Activated T-helper 2 cell treated with anti-CD3 and anti-CD28 coated beads, Interferon-gamma antibody, Interleukin-2, Interleukin-4, amounts not matched to agents 10 μg/mL and 5 μg/mL and 100 μg/mL, durations not matched to agents 14 hours and 24 hours and 36 hours (primary cell): ENCODE measurements at regions not wholly inside any gene's neighbourhood (a gene's known extent, or its start where the extent isn't known, plus 50 kb on each side); places are given as distances from the start of the nearest gene placed in this dataset.

Experiments used
- DNase-seq: peaks from one replicate; pipeline ENCODE4 v3.0.0; 2021; ENCODE audit warnings: low spot score
- H3K27ac Mint-ChIP-seq: one replicate; pipeline ENCODE4 v1.8.0; 2021; ENCODE audit warnings: mixed read lengths
- H3K27me3 Mint-ChIP-seq: one replicate; pipeline ENCODE4 v1.8.0; 2021; ENCODE audit warnings: low read depth, mixed read lengths
- H3K36me3 Mint-ChIP-seq: one replicate; pipeline ENCODE4 v1.8.0; 2021; ENCODE audit warnings: low read depth, mixed read lengths
- H3K4me1 Mint-ChIP-seq: one replicate; pipeline ENCODE4 v1.8.0; 2021; ENCODE audit warnings: low read depth, mixed read lengths
- H3K4me3 Mint-ChIP-seq: one replicate; pipeline ENCODE4 v1.8.0; 2021; ENCODE audit warnings: low read depth, mild to moderate bottlenecking, moderate library complexity, mixed read lengths
- H3K9me3 Mint-ChIP-seq: one replicate; pipeline ENCODE4 v1.8.0; 2021; ENCODE audit warnings: mixed read lengths
- intact Hi-C: fragments of 100-400 bp; cut with micrococcal nuclease; formaldehyde crosslinking; loops from one replicate; pipeline ENCODE4 v1.15.1; 2023

GRCh38 chr22:27407369-27407985 lies 394.1 kb downstream of the MN1 start:
- no peak overlapping the region for H3K27ac Mint-ChIP-seq
- intact Hi-C loops = no loop called here
- H3K4me3 Mint-ChIP-seq = no peak overlapping the region
- no peaks in the 10 kb centered on the region for H3K27me3 Mint-ChIP-seq
- no peaks in the 10 kb centered on the region for H3K4me1 Mint-ChIP-seq
- no peak for DNase-seq
- H3K36me3 Mint-ChIP-seq = no peaks in the 10 kb centered on the region
- H3K9me3 Mint-ChIP-seq = no peaks in the 10 kb centered on the region

- no peak for DNase-seq
- H3K9me3 Mint-ChIP-seq = no peaks in the 10 kb centered on the region
- no peaks in the 10 kb centered on the region for H3K27me3 Mint-ChIP-seq
- intact Hi-C loops = no loop called here
- no peak overlapping the region for H3K4me3 Mint-ChIP-seq
- no peak overlapping the region for H3K27ac Mint-ChIP-seq
- no peaks in the 10 kb centered on the region for H3K36me3 Mint-ChIP-seq
- no peaks in the 10 kb centered on the region for H3K4me1 Mint-ChIP-seq
These were observed 393.5 kb downstream of the MN1 start for GRCh38 chr22:27408068-27408467.

DNA sequence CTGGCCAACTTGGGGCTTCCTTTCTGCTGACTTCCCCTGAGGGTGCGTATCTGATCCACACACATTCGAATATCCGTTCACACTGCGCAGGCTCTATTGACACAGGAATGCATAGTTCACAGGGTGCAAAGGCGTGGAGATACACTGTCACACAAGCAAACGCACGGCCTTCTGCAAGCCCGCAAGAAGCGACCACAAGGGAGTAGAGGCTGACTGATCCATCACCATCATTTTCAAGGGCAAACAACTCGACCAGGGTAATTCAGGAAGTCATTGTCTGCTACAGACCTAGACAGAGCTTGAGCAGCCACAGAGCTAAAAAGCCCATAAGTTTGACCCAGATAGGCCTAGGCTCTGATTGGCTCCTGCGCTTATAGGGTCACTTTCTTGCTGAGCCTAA lies 392.3 kb downstream of the MN1 start:
- Mint-ChIP-seq H3K27ac (no peak overlapping the region), H3K4me3 (no peak overlapping the region), H3K4me1 (no peaks in the 10 kb centered on the region), H3K36me3 (no peaks in the 10 kb centered on the region), H3K9me3 (no peaks in the 10 kb centered on the region), H3K27me3 (no peaks in the 10 kb centered on the region)
- no peak for DNase-seq
- intact Hi-C loops = no loop called here

DNA sequence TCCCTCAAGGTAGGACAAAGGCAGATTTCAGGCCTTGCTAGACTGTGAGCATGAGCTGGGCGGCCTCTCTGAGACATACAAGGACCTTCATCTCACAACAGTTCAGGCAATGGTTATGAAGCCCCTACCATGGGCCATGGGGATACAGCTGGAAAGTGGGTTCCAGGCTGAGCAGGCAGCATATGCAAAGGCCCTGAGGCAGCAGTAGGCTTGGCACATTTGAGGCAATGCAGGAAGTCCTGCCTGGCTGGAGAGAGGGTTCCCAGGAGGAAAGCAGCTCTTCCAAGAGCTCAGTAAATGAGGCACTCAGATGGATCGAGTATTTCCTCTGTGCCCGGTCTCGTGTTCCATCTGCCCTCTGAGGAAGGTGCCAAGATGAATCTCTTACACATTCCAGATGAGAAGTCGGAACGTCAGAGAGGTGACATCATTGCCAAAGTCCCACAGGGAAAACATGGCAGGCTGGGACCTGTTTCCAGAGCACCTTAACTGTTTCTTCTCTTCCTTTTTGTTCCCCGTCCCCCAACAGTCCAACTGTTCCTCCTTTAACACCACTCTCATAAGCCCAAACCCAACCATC lies 388.6 kb downstream of the MN1 start:
- intact Hi-C loops = no loop called here
- Mint-ChIP-seq H3K27me3 (no peaks in the 10 kb centered on the region), H3K4me3 (no peak overlapping the region), H3K4me1 (no peaks in the 10 kb centered on the region), H3K27ac (no peak overlapping the region), H3K36me3 (no peaks in the 10 kb centered on the region), H3K9me3 (no peaks in the 10 kb centered on the region)
- DNase-seq = no peak

GRCh38 chr22:27413702-27414101 lies 387.9 kb downstream of the MN1 start:
- intact Hi-C loops = no loop called here
- Mint-ChIP-seq H3K27me3 (no peaks in the 10 kb centered on the region), H3K36me3 (no peaks in the 10 kb centered on the region), H3K27ac (no peak overlapping the region), H3K4me3 (no peak overlapping the region), H3K4me1 (no peaks in the 10 kb centered on the region), H3K9me3 (no peaks in the 10 kb centered on the region)
- DNase-seq = no peak

GRCh38 chr22:27416511-27417420 lies 384.8 kb downstream of the MN1 start:
- no peaks in the 10 kb centered on the region for H3K9me3 Mint-ChIP-seq
- no peak overlapping the region for H3K4me3 Mint-ChIP-seq
- H3K4me1 Mint-ChIP-seq = no peaks in the 10 kb centered on the region
- intact Hi-C loops = no loop called here
- no peak overlapping the region for H3K27ac Mint-ChIP-seq
- peaks cover 11% of the 10 kb centered on the region for H3K27me3 Mint-ChIP-seq
- no peaks in the 10 kb centered on the region for H3K36me3 Mint-ChIP-seq
- no peak for DNase-seq

GRCh38 chr22:27417421-27417814 lies 384.1 kb downstream of the MN1 start:
- Mint-ChIP-seq H3K27ac (no peak overlapping the region), H3K27me3 (peaks cover 11% of the 10 kb centered on the region), H3K9me3 (no peaks in the 10 kb centered on the region), H3K4me1 (no peaks in the 10 kb centered on the region), H3K4me3 (no peak overlapping the region), H3K36me3 (no peaks in the 10 kb centered on the region)
- intact Hi-C loops = no loop called here
- DNase-seq = no peak

- Mint-ChIP-seq H3K9me3 (no peaks in the 10 kb centered on the region), H3K4me3 (no peak overlapping the region), H3K27me3 (peaks cover 11% of the 10 kb centered on the region), H3K27ac (no peak overlapping the region), H3K36me3 (no peaks in the 10 kb centered on the region), H3K4me1 (no peaks in the 10 kb centered on the region)
- DNase-seq = no peak
- intact Hi-C loops = no loop called here
These were observed 383.3 kb downstream of the MN1 start for GRCh38 chr22:27418261-27418660.

- Mint-ChIP-seq H3K27ac (no peak overlapping the region), H3K4me3 (no peak overlapping the region), H3K9me3 (no peaks in the 10 kb centered on the region), H3K36me3 (no peaks in the 10 kb centered on the region), H3K4me1 (no peaks in the 10 kb centered on the region), H3K27me3 (peaks cover 11% of the 10 kb centered on the region)
- DNase-seq = no peak
- intact Hi-C loops = no loop called here
These were observed 382.1 kb downstream of the MN1 start for GRCh38 chr22:27419473-27419872.

DNA sequence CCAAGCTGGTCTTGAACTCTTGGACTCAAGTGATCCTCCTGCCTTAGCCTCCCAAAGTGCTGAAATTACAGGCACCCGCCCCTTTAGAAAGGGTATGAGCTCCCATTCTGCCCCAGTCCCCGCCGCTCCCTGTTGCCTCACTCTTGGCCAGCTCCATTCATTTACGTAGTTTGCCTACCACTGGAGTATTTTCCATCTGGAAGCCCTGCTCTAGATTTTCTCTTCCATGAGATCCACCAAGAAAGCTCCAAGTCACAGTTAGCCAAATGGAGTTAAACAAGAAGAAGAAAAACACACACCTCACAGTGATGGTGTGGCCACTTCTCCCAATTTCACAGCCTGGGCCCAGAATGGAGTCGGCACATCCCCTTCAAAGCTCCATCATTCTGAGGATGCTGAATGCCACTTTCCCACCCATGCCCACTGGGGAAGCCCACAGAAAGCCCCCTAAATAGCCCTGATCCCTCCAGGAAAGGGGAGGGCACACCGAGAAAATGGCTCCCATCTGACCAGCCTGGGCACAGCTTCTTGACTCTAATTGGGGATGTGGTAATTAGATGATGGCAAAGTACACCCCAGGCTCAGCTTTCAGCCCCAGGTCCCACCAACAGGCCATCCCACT lies 381.2 kb downstream of the MN1 start:
- Mint-ChIP-seq H3K36me3 (no peaks in the 10 kb centered on the region), H3K4me3 (no peak overlapping the region)

GRCh38 chr22:27420817-27421361 lies 380.7 kb downstream of the MN1 start:
- Mint-ChIP-seq H3K27ac (no peak overlapping the region), H3K36me3 (no peaks in the 10 kb centered on the region), H3K4me1 (no peaks in the 10 kb centered on the region), H3K9me3 (no peaks in the 10 kb centered on the region), H3K27me3 (peaks cover 11% of the 10 kb centered on the region), H3K4me3 (no peak overlapping the region)
- DNase-seq = no peak
- intact Hi-C loops = no loop called here

More for the DNA sequence above, 381.2 kb downstream of the MN1 start:
- no peak overlapping the region for H3K27ac Mint-ChIP-seq
- intact Hi-C loops = no loop called here
- peaks cover 11% of the 10 kb centered on the region for H3K27me3 Mint-ChIP-seq
- H3K9me3 Mint-ChIP-seq = no peaks in the 10 kb centered on the region
- H3K4me1 Mint-ChIP-seq = no peaks in the 10 kb centered on the region
- DNase-seq = no peak

DNA sequence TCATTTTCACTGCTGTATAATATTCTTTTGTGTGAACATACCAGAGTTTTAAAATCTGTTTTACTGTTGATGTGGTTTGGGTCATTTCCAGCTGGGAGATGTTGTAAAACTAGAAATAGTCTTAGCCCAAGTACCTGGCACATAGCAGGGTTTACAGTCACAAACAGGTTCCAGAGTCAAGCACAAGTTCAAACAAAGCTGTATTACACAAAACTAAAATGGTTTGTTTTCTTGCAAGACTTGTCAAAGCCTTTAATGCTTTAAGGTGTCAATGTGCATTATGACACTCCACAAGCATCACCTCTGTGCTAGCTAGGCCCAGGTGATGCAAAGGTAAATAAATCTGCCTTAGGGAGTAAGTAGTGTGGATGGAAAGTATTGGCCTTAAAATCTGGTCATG lies 379.1 kb downstream of the MN1 start:
- intact Hi-C loops = no loop called here
- H3K36me3 Mint-ChIP-seq = no peaks in the 10 kb centered on the region
- DNase-seq = no peak
- H3K9me3 Mint-ChIP-seq = peaks cover under 1% of the 10 kb centered on the region
- H3K4me3 Mint-ChIP-seq = no peak overlapping the region
- no peaks in the 10 kb centered on the region for H3K4me1 Mint-ChIP-seq
- no peak overlapping the region for H3K27ac Mint-ChIP-seq
- H3K27me3 Mint-ChIP-seq = peaks cover 11% of the 10 kb centered on the region
